Amniotic stem cell (primary cell): ENCODE measurements at regions not wholly inside any gene's neighbourhood (a gene's known extent, or its start where the extent isn't known, plus 50 kb on each side); places are given as distances from the start of the nearest gene placed in this dataset.
"Not testable (repeated sequence)": the region's sequence is repeated elsewhere in the genome, so short reads cannot be mapped to it uniquely, and the experiment has no call there.

ENCODE experiments used
- DNase-seq: peaks from one replicate; lab custom pipeline; 2025; lab: John Stamatoyannopoulos, UW

DNA sequence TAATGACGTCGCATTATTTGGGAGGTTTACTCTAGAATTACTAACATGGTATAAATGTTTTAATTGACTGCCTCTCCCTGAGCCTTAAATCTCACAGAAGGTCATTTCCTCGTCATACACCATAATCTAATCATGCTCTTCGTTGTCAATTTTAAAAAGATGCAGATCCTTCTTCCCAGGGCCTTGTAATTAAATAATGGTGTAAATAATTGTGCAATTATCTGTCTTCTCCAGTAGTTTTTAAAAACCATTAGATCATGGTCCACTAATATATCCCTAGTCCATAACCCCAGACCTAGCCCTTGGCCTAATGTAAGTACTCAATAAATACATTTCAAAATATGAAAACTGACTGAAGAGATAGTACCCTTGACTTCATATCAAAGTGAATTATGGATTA, 181.5 kb upstream of the GNAI1 start:
- DNase-seq, result no peak

DNA sequence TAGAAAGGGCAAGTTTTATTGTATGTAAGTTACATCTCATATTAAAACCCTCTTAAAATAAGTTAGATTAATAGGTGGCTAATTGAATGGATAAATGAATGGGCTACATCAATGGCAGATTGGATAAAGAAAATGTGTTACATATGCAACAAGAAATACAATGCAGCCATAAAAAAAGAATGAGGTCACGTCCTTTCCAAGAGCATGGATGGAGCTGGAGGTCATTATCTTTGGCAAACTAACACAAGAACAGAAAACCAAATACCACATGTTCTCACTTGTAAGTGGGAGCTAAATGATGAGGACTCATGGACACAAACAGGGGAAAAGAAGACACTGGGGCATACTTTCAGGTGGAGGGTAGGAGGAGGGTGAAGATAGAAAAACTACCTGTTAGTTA, 182.2 kb upstream of the GNAI1 start:
- DNase-seq, result no peak

DNA sequence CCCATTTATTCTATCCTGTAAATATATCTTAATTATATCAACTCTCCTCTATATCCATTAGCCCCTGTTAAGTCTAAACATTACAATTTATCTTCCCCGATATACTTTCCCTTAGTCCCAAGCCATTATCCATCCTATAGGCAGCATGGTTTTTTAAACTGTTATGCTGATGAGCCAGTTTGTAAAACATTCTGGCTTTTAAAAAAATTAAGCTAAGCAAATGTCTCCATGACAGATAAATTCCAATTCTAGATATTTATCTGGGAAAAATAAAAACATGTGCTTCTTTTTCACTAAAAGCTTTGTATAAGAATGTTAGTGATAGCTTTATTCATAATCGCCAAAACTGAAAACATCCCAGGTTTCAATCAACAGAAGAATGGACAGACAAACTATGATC, 183.2 kb upstream of the GNAI1 start:
- no peak for DNase-seq

DNA sequence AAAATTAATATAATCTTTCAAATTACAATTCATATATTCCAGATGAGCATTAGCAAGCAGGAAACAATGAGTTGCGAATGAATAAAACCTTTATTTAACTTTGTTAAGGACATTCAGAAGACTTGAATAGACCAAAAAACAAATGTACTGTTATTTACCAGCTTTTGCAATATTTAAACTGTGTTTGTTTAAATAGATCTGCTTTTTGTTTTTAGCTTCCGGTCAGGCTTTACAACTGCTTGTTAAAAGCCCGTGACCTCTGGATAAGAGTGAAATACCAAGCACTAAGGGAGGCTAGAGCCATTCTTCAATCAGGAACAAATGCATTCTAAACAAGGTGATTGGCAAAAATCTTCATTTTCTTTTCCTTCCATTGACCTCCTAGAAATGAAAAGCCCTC, 184.9 kb upstream of the GNAI1 start:
- no peak for DNase-seq

DNA sequence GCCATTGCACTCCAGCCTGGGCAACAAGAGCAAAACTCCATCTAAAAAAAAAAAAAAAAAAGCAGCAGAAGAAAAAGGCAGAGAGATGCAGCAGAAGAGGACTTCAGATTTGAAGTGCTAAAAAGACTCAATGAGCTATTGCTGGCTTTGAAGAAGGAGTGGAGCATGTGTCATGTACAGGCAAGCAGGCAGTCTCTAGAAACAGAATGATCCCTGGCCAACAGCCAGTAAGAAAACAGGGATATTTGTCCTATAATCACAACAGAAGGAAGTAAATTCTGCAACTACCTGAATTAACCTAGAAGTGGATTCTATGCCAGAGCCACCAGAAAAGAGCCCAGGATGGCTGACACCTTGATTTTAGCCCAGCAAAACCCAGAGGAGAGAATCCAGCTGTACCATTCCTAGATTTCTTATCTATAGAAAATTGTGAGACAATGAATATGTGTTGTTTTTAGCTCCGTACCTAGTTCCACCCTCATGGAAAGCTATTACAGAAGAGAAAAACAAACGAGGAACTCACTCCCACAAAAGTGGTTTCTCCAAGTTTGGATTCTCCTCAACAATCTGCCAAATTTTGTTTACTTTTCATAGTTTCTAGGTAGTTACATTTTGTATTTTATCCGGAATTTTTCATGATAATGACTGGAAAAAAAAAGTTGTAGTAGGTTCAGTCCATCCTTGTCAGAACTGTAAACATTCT, 198.2 kb upstream of the GNAI1 start:
- no peak for DNase-seq

DNA sequence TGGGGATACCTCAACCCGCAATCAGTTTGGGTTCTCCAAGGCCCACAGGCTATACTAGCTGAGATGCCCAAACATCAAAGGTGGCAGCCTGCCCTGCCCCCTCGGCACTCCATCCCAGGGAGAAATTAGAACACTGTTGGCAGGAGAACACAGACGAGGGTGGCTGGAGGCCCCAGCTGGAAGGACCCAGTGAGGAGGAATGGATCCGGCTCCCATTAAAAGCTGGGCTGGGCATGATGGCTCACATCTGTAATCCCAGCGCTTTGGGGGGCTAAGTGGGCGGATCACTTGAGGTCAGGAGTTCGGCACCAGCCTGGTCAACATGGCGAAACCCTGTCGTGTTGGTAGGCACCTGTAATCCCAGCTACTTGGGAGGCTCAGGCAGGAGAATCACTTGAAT, 199.9 kb upstream of the GNAI1 start:
- DNase-seq, result no peak

DNA sequence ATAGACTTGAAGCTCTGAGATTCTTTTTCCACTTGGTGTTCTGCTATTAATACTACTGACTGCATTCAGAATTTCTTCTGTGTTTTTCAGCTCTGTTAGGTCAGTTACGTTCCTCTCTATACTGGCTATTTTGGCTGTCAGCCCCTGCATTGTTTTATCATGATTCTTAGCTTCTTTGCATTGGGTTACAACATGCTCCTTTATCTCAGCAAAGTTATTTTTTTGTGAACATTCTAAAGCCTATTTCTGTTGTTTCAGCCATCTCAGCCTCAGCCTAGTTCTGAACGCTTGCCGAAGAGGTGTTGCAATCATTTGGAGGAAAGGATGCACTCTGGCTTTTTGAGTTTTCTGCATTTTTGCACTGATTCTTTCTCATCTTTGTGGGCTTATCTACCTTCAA, 201.5 kb upstream of the GNAI1 start:
- DNase-seq, result no peak

DNA sequence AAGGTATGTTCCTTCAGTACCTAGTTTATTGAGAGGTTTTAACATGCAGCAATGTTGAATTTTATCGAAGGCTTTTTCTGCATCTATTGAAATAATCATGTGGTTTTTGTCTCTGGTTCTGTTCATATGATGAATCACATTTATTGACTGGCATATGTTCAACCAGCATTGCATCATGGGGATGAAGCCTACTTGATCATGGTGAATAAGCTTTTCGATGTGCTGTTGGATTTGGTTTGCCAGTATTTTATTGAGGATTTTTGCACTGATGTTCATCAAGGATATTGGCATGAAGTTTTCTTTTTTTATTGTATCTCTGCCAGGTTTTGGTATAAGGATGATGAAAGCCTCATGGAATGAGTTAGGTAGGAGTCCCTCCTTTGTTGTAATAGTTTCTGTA, 204.0 kb upstream of the GNAI1 start:
- no peak for DNase-seq

DNA sequence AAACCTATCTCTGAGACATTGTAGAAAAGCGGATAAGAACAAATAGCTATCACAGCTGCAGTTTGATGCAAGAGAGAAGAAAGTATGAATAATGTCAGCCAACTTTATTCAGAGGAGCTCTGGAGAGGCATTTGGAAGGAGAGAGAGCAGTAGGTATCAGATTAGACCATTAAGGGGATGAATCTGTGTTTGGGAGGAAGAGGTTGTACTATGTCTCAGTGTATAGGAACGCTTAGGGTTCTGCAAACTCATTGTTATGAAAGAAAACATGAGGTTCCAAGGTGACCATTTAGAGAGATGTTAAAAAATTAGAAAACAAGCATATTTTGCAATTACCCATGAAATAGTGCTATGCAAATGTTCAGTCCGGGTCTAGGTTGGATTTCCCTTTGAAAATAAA, 207.5 kb upstream of the GNAI1 start:
- DNase-seq, result no peak

DNA sequence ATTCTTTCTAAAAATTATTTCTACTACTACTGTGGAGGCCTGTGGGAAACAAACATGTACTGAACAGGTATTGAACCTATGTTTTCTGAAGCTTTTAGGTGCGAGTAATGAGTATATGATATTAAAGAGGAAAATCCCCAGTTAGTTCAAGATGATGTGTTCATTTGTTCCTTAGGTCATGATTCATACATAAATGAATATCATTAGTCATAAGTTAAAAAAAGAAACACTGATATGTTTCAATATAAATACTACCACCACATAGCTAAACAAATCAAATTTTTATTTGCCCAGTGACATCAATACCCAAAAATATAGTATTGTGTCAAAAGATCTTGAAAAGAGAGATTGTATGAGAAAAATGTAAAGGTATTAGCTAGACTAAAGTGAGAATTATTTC, 210.7 kb upstream of the GNAI1 start:
- no peak for DNase-seq

DNA sequence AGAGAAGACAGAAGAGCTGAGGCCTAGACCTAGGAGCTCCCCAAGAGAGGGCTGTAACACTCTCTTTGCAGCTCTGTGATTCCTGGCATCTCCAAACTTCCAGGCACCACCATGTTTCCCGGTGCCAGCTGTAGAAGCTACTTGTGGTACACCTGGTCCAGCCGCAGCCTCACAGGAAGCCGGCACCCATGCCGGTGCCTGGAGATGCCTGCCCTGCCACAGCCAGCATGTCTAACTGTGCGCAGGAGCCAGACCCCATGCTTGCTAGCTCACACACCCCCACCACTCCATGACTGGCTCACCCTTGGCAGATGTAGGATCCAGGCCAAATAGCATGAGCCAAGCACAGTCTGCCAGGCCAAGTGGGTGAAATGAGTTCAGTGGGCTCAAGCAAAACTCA, 211.7 kb upstream of the GNAI1 start:
- DNase-seq, result no peak

DNA sequence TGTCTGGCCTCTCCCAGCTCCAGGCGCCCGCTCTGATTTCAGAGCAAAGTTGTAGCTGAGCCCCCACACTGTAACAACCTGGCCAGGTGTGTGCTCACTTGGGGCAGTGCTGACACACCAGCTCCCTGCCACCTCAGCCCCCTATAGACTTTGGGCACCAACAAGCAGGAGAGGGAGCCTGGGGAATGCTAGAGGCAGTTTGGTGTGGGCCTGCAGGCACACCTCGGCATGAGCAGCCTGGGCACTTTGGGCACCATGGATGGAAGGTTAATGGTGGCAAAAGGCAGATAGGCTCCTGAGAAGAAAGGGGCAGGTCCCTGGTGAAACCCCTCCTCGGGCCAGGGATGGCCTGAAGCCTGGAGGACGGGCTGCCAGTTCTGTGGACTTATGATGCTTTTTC, 212.7 kb upstream of the GNAI1 start:
- DNase-seq, result no peak

DNA sequence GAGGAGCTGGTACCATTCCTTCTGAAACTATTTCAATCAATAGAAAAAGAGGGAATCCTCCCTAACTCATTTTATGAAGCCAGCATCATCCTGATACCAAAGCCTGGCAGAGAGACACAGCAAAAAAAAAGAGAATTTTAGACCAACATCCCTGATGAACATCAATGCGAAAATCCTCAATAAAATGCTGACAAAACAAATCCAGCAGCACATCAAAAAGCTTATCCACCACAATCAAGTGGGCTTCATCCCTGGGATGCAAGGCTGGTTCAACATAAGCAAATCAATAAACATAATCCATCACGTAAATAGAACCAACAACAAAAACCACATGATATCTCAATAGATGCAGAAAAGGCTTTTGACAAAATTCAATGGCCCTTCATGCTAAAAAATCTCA, 216.0 kb upstream of the GNAI1 start:
- not testable (repeated sequence) for DNase-seq

DNA sequence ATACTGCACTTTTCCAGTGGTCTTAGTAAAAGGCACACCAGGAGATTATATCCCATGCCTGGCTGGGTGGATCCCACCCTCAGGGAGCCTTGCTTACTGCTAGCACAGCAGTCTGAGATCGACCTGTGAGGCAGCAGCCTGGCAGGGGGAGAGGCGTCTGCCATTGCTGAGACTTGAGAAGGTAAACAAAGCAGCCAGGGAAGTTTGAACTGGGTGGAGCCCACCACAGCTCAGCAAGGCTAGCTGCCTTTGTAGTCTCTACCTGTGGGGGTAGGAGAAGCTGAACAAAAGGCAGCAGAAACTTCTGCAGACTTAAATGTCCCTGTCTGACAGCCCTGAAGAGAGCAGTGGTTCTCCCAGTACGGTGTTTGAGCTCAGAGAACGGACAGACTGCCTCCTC, 219.3 kb upstream of the GNAI1 start:
- DNase-seq, result not testable (repeated sequence)

DNA sequence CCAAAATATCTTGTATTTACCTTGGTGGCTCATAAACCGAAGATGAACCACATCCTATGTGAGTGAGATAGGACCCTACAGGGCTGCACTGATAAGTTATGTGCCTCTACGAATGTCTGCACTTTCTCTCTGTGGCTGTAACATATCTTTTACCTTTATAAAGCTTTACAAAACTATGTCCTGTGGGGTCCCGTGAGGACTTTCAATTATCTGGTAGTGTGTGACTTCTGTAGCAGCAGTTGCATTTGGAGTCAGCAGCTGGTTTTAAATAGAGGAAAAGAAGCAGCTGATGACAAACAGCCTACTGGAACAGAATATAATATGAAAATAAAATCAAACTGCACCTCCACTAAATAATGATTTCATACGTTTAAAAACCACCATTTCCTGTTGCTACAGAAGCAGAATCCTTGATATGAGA, 222.4 kb upstream of the GNAI1 start:
- no peak for DNase-seq

DNA sequence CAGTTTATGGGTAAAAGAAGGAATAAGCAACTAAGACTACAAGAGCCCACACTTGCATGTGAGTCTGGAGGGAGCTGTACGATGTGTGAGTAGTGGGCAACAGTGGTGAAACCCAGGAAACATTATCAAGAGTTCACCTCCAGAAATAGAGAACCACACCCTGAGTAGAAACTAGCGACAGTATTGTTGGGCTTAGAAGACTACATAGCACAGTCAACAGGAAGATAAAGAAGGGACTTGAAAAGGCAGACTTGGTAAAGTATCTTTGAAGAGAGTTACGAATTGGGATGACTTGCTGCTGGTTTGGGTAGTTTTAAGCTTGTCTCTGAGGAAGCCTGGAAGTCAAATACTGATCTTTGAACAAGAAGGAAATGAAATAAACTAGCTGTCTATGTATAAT, 223.2 kb upstream of the GNAI1 start:
- DNase-seq, result no peak

DNA sequence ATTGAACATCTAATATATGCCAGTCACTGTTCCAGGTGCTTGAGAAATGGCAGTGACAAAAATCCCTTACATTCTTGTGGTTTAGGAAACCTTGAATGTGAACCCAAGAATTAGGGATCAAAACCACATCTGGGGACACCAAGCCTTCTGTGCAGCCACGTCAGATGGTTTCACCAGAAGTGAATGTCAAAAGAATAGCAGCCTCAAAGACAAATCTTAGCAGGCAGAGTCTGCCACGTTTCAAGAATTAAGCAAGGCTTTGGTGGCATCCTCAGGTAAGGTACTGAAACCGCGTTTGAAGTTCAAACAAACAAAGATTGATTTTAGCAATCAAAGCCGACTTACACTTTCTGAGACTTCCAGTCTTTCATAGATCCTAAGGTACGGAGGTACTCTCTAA, 225.5 kb upstream of the GNAI1 start:
- no peak for DNase-seq

DNA sequence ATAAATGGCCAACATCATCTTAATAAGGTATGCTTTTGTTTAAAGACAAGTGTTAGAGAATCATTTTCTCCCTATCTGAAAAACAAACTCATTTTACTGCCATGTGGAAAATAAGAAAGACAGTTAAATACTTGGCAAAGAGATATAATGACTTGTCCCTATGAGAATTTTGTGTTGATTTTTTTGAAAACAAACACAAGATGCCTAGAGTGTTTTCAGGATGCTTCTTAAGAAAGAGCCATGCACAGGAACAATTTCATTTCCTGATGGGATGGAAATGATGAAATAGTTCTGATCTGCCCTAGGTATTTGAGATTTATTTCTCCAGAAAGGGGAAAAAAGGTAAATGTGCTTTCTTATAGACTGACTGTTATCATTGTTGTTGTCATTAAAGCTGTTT, 237.5 kb upstream of the GNAI1 start:
- no peak for DNase-seq

DNA sequence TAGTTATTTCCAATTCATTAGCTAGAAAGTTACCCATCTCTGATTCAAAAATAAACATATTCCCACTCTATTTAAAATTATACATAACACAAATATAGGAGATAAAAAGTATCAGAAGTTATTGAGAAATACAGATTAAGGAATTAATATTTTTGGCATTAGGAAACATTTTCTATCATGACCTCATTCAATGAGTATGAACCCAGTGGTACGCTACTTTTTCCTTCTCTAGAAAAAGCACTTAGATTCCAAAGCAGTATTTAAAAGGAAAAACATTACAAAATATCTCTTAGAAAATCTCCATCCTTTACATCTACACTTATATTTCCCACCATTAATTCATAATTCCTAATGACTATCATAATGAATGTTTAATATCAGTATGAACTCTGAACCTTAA, 240.6 kb upstream of the GNAI1 start:
- DNase-seq, result no peak

DNA sequence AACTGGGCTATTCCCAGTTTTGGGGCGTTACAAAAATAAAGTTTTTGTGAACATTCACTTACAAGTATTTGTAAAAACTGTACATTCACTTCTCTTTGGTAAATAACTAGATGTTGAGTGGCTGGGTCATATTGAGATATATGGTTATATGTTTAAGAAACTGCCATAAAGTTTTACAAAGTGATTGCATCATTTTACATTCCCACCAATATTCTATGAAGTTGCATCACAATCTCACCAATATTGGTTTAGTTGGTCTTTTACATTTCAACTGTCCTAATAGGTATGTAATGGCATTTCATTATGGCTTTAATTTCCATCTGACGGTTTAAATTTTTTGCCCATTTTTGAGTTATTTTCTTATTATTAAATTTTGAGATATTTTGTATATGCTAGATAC, 251.7 kb upstream of the GNAI1 start:
- no peak for DNase-seq

DNA sequence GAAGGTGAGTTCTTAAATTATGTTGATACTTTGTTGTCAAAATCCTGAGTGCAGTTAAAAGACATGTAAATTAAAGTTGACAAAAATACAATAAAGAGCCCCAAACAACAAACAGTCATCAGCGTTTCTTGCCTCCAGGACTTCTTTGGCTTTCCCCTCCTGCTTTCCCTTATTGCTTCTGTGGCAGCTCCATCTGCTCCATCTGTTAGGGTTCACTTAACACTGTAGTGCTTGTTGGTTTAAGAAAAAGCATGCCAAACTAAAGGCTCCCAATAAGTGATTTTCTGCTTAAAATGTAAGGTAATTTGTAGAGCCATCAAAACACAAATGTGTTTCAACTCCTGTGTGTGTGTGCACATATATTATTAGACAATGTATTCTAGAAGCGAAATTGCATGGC, 254.3 kb upstream of the GNAI1 start:
- DNase-seq, result no peak

DNA sequence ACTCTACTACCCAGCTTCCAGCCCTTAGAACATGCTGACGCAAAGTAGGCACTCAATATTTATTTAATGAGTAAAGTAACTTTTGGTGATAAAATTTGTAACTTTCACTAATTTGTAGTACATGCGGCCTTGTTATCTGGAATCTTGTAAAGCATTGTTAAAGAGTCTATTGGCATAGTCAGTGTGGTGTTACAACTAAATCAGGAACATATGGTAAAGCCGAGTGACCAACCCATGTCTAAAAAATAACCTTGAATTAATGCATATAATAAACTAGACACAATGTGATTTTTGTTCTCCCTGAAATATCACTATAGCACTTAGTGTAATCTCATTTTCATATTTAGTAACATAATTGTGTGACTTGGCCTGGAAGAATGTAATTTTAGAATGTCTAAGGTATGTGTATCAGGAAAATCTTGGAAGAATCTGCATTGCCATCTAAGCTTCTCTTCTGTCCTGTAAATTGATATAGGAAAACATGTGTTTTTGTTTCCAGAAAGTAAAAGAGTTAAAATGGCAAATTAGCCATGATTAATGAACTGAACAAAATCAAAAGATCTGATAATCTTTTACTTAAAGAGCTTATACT, 256.7 kb upstream of the GNAI1 start:
- no peak for DNase-seq

DNA sequence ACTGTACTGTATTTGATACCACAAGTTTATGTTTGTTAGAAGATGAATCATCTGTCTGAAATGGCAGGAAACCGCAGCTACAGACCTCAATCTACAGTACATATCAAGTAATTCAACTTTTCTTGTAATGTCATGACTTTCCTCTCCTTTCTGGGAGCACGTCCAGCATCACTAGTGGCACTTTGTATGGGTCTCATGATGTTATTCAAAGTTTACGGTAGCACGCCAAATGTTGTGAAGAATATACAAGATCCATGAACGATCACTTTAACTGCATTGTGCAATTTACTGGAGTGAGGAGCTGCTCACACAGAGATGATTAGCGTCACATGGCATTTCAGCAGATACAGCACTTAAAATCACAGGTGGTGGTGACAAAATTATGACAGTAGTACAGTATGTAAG, 257.8 kb upstream of the GNAI1 start:
- DNase-seq, result peak; percentile 35

DNA sequence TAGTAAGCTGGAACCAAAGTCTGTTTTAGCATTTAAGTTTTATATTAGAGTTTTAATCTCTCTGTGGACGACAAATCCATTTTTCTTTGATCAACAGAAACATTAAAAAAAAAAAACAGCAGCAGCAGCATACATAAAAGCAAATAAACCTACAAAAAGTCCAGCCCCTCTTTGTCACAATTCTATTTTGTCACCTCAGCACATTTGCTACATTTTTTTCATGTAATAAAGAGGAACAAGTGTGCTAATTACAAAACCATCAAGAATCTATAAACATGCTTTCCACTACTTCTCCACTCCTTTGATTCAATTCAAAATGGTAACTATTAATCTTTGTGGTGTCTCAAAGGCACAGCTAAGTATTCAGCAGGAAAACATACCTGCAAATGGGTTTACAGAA, 259.8 kb upstream of the GNAI1 start:
- DNase-seq, result no peak
